ENCODE measurements at regions not wholly inside any gene's neighbourhood (a gene's known extent, or its start where the extent isn't known, plus 50 kb on each side); places are given as distances from the start of the nearest gene placed in this dataset.

DNA sequence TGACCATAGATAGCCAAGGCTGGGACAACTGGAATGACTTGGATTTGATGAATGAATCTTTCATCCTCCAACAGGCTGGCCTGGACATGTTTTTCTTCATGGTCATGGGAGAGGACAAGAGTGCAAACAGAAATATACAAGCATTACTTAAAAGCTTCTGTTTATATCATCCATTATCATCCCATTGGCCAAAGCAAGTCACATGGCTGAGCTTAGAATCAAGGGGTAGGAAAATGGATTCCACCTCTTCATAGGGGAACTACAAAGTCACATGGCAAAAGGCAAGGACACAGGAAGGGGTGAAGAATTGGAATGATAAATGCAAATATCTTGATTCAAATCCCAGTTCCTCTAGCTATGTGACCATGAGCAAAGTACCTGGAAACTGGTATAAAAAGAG lies 90.2 kb upstream of the BARHL2 start:
- TF ChIP-seq, protein P1, sequence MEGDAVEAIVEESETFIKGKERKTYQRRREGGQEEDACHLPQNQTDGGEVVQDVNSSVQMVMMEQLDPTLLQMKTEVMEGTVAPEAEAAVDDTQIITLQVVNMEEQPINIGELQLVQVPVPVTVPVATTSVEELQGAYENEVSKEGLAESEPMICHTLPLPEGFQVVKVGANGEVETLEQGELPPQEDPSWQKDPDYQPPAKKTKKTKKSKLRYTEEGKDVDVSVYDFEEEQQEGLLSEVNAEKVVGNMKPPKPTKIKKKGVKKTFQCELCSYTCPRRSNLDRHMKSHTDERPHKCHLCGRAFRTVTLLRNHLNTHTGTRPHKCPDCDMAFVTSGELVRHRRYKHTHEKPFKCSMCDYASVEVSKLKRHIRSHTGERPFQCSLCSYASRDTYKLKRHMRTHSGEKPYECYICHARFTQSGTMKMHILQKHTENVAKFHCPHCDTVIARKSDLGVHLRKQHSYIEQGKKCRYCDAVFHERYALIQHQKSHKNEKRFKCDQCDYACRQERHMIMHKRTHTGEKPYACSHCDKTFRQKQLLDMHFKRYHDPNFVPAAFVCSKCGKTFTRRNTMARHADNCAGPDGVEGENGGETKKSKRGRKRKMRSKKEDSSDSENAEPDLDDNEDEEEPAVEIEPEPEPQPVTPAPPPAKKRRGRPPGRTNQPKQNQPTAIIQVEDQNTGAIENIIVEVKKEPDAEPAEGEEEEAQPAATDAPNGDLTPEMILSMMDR (conservative IDR thresholded peaks at IDR 0.05; ENCODE audit: low read depth, low read length) = no peak
- TF ChIP-seq EZH2 (IDR thresholded peaks at IDR 0.05; ENCODE audit: low read length, unreplicated experiment) = no peak
